ENCODE measurements at regions not wholly inside any gene's neighbourhood (a gene's known extent, or its start where the extent isn't known, plus 50 kb on each side); places are given as distances from the start of the nearest gene placed in this dataset.

DNA sequence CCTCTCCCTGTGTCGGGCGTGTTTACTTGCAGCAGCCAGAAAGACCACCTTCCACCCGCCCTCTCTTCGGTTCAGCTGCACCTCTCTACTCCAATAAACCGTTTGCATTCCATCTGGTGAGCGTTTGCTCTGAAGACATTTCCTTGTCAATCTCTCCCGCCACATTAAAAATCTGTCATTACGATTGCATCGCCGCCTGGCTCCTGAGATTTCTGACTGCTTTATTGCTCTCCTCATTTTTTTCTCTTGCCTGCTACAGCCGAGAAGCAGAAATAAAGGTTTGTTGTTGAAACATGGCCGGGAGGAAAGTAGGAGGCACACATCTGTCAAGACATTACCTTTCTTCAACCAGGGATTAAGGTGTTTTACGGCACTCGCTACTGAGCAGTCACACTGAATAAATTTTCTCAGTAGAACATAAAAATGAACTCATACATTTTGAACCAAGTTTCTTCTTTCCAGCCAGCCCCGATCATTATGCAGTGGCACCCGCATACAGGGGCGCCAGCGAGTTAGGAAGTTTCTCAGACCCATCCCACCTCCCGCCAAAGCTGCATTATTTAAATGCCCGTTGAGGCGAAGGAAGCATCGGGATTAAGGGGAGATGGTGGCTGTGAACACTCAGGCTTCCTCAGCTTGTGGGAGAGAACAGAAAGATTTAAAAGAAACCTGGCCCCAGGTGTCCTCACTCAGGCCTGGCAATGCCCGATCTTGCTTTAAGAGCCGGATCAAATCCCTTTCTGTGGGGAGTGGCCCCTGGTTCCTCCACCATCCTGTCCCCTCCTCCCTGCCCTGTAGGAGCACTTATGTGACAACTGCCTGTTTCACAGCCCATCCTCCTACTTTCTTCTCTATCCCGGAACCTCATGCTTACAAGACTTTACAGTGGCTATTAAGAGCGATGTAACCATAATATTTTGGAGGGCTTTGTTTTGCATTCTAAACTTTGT, 1108.9 kb downstream of the BCL11B start:
- TF ChIP-seq TAF1 (IDR thresholded peaks at IDR 0.05; ENCODE audit: low read depth, low read length) (no peak), POLR2A (IDR thresholded peaks at IDR 0.05; ENCODE audit: low read depth, low read length) (no peak), POLR2AphosphoS5 (IDR thresholded peaks at IDR 0.05; ENCODE audit: low read depth, low read length) (no peak)

Data from GM12891 (cell line).